ENCODE measurements at regions not wholly inside any gene's neighbourhood (a gene's known extent, or its start where the extent isn't known, plus 50 kb on each side); places are given as distances from the start of the nearest gene placed in this dataset.

DNA sequence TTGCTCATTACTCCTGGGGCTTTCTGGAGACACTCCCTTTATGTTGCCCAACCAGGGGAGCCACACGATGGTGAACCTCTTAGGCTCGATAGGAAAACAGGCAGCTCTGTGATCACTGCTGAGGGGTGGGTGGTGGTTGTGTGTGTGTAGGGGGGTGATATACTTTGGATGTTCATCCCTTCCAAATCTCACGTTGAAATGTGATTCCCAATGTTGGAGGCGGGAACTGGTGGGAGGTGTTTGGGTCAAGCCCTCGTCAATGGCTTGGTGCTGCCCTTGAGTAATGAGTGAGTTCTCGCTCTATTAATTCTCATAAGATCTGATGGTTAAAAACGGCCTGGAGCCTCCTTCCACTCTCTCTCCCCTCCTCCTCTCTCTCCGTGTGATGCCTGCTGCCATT lies 204.0 kb upstream of the B3GAT1 start:
- no peaks in the 10 kb centered on the region for H3K9me3 Mint-ChIP-seq
- no peaks in the 10 kb centered on the region for H3K4me1 Mint-ChIP-seq (ENCODE audit: low read depth)
- H3K27me3 Mint-ChIP-seq, result peaks cover 5% of the 10 kb centered on the region
- ChIA-PET POLR2A (no interaction called here), CTCF (no interaction called here)
- H3K27ac Mint-ChIP-seq, result no peak overlapping the region
- intact Hi-C loops (cut with micrococcal nuclease), result no loop called here
- no peak overlapping the region for H3K4me3 Mint-ChIP-seq
- no peaks in the 10 kb centered on the region for H3K36me3 Mint-ChIP-seq
- DNase-seq, result no peak

DNA sequence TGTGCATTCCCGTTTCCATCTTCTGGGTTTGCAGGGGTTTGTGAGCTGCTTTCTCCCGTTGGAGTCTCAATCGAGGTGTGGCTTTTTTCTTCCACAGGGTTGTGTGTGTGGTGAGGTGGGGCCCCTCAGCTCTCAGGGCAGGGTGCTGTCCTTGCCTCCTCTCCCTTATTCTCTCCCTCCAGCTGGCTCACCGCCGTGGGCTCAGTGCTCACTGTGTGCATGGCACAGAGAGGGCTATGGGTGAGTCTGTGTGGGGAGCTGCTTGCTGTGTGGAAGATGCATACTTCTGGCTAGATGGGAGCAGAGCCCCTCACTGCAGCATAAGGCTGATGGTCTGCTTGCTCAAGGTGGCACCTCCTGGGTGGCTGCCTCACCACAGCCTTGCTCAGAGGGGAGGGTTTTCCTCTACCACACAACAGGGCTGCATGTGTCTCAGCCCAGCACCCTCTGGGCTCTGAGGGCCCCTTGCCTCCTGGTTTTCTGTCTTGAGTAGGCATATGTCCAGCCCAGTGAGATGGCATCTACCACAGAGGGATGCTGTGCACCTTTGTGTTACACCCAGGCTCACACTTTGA lies 203.1 kb upstream of the B3GAT1 start:
- H3K9me3 Mint-ChIP-seq, result no peaks in the 10 kb centered on the region
- ChIA-PET CTCF (no interaction called here), POLR2A (no interaction called here)

DNA sequence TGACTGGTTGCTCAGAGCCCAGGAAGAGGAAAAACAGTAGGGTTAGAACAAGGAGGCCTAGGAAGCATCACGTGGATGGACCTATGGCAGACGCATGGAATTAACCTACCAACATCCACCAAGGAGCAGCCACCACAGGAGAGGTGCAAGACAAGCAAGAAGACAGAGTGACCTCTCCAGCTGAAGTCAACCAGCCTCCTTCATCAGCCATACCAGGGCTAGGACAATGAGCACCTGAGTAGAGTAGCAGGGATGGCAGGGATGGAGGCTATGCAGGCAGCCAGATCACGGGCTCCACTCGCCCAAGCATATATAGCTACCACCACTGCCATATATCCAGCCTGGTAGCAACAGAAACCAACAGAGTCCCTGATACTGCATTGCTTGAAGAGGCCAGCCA lies 202.1 kb upstream of the B3GAT1 start:
- intact Hi-C loops (cut with micrococcal nuclease), result no loop called here
- H3K9me3 Mint-ChIP-seq, result no peaks in the 10 kb centered on the region
- no peak overlapping the region for H3K27ac Mint-ChIP-seq
- CTCF ChIA-PET, result no interaction called here
- POLR2A ChIA-PET, result no interaction called here
- H3K36me3 Mint-ChIP-seq, result no peaks in the 10 kb centered on the region
- no peak for DNase-seq
- no peak overlapping the region for H3K4me3 Mint-ChIP-seq
- peaks cover 6% of the 10 kb centered on the region for H3K27me3 Mint-ChIP-seq
- H3K4me1 Mint-ChIP-seq (ENCODE audit: low read depth), result no peaks in the 10 kb centered on the region

More for the DNA sequence above, 203.1 kb upstream of the B3GAT1 start:
- peaks cover 5% of the 10 kb centered on the region for H3K27me3 Mint-ChIP-seq
- H3K36me3 Mint-ChIP-seq, result no peaks in the 10 kb centered on the region
- intact Hi-C loops (cut with micrococcal nuclease), result no loop called here
- DNase-seq, result no peak
- H3K4me3 Mint-ChIP-seq, result no peak overlapping the region
- no peak overlapping the region for H3K27ac Mint-ChIP-seq
- H3K4me1 Mint-ChIP-seq (ENCODE audit: low read depth), result no peaks in the 10 kb centered on the region

DNA sequence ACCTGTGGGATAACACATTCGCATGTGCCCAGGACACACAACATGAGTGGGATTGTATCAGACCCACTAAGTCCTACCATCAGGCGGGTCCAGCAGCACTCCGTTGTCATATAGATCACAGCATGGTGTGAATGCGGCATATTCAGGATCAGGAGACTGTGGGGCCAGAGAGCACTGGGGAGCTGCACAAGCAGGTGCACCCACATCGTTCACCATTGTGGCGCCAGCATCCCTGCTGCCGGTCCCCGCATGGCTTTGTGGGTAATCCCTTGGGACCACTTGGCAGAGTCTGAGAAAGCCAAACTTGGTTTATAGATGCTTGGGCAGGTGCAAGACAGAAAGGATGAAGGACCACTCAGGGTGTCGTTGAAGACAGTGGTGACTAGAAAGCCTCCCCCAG lies 201.6 kb upstream of the B3GAT1 start:
- no peaks in the 10 kb centered on the region for H3K4me1 Mint-ChIP-seq (ENCODE audit: low read depth)
- H3K9me3 Mint-ChIP-seq, result no peaks in the 10 kb centered on the region
- H3K4me3 Mint-ChIP-seq, result no peak overlapping the region
- no peak overlapping the region for H3K27ac Mint-ChIP-seq
- no peaks in the 10 kb centered on the region for H3K36me3 Mint-ChIP-seq
- no peak for DNase-seq
- ChIA-PET POLR2A (no interaction called here), CTCF (no interaction called here)
- intact Hi-C loops (cut with micrococcal nuclease), result no loop called here
- H3K27me3 Mint-ChIP-seq, result peaks cover 7% of the 10 kb centered on the region

DNA sequence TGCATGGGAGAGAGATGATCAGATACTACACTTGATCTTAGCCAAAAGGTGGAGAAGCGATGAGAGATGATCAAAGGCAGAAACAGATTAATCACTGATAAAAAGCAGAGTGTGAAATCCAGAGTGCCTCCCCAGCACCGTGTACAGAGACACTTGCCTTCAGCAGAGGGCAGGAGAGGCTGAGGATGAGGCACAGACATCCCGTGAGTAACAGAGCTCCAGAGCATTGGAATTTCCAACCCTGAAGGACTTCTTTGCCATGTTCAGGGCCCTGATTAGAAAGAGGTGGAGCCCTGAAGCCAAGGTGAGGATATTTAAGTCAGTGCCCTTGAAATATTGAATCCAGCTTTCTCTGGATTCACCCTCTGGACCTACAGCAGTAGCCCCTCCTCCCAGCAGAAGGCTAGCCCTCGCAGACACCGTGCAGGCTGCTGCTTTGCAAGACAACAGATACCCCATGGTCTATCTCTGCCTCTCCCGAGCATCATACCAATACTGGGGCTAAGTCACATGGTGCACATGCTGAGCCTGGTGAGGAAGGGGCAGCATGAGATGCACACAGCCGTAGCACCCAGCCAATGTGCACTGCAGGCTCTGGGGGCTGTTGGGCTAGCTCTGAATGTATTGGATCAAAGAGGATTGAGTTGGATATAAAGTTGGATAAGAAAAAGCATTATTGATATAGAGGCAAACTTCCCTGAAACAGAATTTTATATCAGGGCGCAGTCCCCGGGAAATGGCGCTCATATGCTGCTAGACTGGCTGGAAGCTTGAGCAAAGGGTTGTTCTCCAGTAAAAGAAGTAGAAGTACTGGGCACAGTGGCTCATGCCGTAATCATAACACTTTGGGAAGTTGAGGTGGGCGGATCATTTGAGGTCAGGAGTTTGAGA lies 200.3 kb upstream of the B3GAT1 start:
- no peaks in the 10 kb centered on the region for H3K4me1 Mint-ChIP-seq (ENCODE audit: low read depth)
- POLR2A ChIA-PET, result no interaction called here
- no peak overlapping the region for H3K4me3 Mint-ChIP-seq
- CTCF ChIA-PET, result no interaction called here
- H3K36me3 Mint-ChIP-seq, result no peaks in the 10 kb centered on the region
- DNase-seq, result no peak
- intact Hi-C loops (cut with micrococcal nuclease), result no loop called here
- H3K9me3 Mint-ChIP-seq, result no peaks in the 10 kb centered on the region
- H3K27ac Mint-ChIP-seq, result no peak overlapping the region
- H3K27me3 Mint-ChIP-seq, result peaks cover 12% of the 10 kb centered on the region

DNA sequence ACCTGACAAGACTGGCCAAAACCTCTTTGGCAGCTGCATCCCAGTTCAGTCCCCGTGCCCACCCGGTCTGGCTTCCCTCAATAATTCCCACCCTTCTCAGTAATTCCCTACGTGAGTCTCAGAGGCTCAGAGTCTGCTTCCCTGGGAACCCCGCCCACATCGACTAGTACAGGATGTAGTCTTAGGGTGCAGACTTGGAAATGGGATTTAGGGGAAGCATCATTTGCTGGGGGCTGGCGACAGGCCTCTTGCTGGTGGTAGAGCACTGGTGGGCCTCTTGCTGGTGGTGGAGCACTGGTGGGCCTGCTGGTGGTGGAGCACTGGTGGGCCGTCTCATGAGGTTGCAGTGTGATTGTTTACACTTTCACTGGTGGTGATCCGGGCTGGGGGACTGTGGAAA lies 199.5 kb upstream of the B3GAT1 start:
- H3K4me3 Mint-ChIP-seq, result no peak overlapping the region

DNA sequence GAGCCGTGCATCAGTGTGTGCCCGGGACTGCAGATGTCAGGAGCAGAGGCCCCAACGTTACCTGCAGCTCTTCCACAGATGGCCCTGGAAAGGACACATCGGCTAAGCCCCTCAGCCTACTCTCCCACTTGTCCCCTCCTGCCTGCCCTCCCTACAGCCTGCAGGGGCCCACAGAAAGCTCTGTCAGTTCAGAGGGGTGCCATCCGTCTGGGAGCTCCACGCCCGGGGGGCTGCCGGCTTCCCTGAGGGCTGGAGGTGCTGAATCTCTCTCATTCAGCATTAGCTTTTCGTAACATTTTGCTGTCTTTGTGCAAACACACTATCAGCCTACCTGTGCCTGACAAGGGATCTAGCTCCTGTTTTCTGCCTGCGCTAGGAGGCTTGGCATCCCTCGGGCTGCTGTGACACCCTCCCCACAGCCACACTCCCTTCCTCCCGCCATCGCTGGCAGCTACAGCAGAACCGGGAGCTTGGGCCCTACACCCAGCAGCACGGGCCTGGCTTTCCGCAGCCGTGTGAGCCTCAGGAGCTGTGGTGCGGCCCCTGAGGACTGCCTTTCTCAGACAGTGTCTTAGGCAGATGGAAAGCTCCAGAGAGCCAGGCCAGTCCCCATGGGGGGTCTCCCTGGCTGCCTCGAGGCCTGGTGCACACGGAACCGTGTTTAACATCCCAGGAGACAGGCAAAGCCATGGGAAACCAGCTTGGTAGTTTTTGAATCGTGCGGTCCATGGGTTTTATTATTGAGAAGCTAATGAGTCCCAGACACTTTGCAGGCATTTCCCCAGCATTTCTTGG lies 198.3 kb upstream of the B3GAT1 start:
- ChIA-PET POLR2A (no interaction called here), CTCF (no interaction called here)
- Mint-ChIP-seq H3K4me3 (no peak overlapping the region), H3K27ac (no peak overlapping the region), H3K9me3 (no peaks in the 10 kb centered on the region), H3K36me3 (no peaks in the 10 kb centered on the region), H3K4me1 (ENCODE audit: low read depth) (no peaks in the 10 kb centered on the region), H3K27me3 (peaks cover 14% of the 10 kb centered on the region)
- intact Hi-C loops (cut with micrococcal nuclease), result no loop called here
- DNase-seq, result no peak

More for the DNA sequence above, 199.5 kb upstream of the B3GAT1 start:
- Mint-ChIP-seq H3K4me1 (ENCODE audit: low read depth) (no peaks in the 10 kb centered on the region), H3K27ac (no peak overlapping the region), H3K36me3 (no peaks in the 10 kb centered on the region), H3K9me3 (no peaks in the 10 kb centered on the region), H3K27me3 (peaks cover 12% of the 10 kb centered on the region)
- CTCF ChIA-PET, result no interaction called here
- POLR2A ChIA-PET, result no interaction called here
- intact Hi-C loops (cut with micrococcal nuclease), result no loop called here
- no peak for DNase-seq

DNA sequence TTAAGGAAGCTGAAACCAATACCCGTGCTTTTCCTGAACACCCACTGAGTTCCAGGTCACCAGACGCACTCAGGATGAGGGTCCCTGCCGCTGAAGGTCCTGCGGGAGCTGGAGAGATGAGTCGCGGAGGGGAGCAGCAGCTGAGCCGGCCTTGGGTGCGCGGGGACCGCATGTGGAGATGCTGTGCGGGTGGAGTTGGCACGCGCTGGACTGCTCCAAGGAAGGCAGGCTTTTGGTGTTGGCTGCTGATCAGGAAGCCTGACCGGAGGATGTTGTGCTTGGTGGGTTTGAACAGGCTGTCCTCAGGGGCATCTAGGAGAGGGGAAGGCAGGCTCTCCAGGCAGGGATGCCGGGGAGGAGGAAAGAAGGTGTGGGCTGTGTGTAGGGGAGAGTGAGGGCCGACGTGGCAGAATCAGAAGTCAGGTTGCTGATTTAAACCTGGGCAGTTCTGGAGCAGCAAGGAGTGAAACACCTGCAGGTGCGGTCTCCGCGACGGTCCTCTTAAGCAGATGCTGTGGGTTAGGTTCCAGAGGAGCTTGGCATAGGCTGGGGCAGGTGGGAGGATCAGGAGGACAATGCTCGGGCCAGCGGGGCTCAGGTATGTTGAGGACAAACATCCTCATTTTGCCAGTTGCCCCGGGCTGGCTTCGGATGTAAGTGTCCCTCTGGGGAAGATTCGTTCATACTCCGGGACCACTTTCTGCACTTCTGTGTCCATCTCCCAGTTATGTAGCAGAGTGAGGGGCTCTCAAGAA lies 197.5 kb upstream of the B3GAT1 start:
- intact Hi-C loops (cut with micrococcal nuclease), result no loop called here
- CTCF ChIA-PET, result interaction anchor here (0.6 kb wide), 1 partner anchor 43 kb away, joined by 3 read pairs; no protein-coding TSS in a partner anchor
- Mint-ChIP-seq H3K9me3 (no peaks in the 10 kb centered on the region), H3K4me3 (no peak overlapping the region), H3K27ac (no peak overlapping the region), H3K27me3 (peaks cover 14% of the 10 kb centered on the region), H3K4me1 (ENCODE audit: low read depth) (no peaks in the 10 kb centered on the region), H3K36me3 (no peaks in the 10 kb centered on the region)
- DNase-seq, result no peak
- POLR2A ChIA-PET, result no interaction called here

DNA sequence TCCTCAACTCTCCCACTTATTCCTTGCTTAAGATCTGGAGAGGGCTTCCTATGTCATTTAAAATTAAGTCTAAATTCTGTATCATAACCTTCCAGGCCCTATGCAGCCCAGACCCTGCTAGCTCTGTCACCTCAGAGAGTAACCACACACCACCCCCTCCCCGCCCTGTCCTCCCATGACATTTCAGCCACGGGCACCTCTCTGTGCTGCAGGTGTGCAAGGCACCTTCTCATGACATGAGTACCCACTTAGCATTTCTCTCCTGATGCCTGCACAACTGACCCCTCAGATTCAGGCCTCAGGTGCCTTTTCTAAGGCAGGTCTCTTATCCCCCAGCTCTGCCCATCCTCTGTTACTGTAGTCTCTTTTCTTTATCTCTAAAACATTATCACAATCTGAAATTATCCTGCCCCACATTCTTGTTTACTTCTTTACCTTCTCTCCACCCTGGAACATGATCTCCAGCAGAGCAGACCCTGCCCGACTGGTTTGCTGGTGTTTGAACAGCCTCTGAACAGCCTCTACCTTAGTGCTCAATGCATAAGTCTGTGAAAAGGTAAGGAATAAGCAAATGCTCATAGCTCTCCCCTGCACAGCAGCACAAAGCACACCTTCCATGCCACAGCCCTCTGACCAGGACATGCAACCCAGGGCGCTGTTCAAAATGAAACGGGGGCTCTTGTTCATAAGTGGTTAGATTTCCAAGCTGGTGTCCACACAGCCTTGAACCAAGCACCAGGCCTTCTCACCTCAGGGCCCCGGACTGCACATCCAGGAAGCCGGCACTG lies 196.1 kb upstream of the B3GAT1 start:
- Mint-ChIP-seq H3K4me3 (no peak overlapping the region), H3K4me1 (ENCODE audit: low read depth) (no peaks in the 10 kb centered on the region), H3K27me3 (peaks cover 15% of the 10 kb centered on the region), H3K9me3 (no peaks in the 10 kb centered on the region), H3K36me3 (no peaks in the 10 kb centered on the region), H3K27ac (no peak overlapping the region)
- intact Hi-C loops (cut with micrococcal nuclease), result no loop called here
- POLR2A ChIA-PET, result no interaction called here
- DNase-seq, result no peak
- CTCF ChIA-PET, result no interaction called here

DNA sequence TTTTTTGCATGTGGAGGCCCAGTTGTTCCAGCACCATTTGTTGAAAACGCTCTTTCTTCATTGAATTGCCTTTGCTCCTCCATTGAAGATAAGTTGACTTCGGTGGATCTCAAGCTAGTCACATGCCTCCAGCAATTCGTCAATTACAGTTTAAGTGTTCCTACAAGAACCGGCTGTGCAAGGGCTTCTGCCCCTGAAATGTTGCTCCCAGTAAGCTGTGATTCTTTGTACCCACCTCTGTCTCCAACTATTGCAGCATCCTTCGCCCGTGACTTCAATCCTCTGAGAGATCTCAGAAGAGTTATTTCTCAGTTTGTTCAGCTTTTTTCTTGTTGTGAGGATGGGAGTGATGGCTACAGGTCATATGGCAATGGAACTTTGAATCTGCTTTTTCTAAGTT lies 194.2 kb upstream of the B3GAT1 start:
- Mint-ChIP-seq H3K36me3 (no peaks in the 10 kb centered on the region), H3K9me3 (no peaks in the 10 kb centered on the region), H3K27ac (no peak overlapping the region), H3K4me3 (no peak overlapping the region), H3K4me1 (ENCODE audit: low read depth) (no peaks in the 10 kb centered on the region), H3K27me3 (peaks cover 16% of the 10 kb centered on the region)
- ChIA-PET CTCF (no interaction called here), POLR2A (no interaction called here)
- intact Hi-C loops (cut with micrococcal nuclease), result no loop called here
- no peak for DNase-seq

DNA sequence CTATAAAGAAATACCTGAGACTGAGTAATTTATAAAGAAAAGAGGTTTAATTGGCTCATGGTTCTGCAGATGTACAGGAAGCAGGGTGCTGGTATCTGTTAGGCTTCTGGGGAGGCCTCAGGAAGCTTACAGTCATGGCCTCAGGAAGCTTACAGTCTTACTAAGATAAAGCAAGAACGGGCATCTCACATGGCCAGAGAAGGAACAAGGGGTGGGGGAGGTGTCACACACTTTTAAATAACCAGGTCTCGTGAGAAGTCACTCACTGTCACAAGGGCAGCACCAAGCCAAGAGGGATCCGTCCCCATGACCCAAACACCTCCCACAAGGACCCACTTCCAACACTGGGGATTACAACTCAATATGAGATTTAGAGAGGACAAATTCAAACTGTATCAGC lies 192.8 kb upstream of the B3GAT1 start:
- Mint-ChIP-seq H3K4me3 (no peak overlapping the region), H3K4me1 (ENCODE audit: low read depth) (no peaks in the 10 kb centered on the region), H3K36me3 (no peaks in the 10 kb centered on the region), H3K9me3 (no peaks in the 10 kb centered on the region), H3K27ac (no peak overlapping the region), H3K27me3 (peaks cover 19% of the 10 kb centered on the region)
- intact Hi-C loops (cut with micrococcal nuclease), result no loop called here
- POLR2A ChIA-PET, result no interaction called here
- CTCF ChIA-PET, result no interaction called here
- no peak for DNase-seq

All from activated CD4-positive, alpha-beta memory T cell treated with anti-CD3 and anti-CD28 coated beads for 36 hours (primary cell).